GM12892 (cell line): ENCODE measurements at regions not wholly inside any gene's neighbourhood (a gene's known extent, or its start where the extent isn't known, plus 50 kb on each side); places are given as distances from the start of the nearest gene placed in this dataset.
"Not testable (repeated sequence)": the region's sequence is repeated elsewhere in the genome, so short reads cannot be mapped to it uniquely, and the experiment has no call there.

Source experiments
- DNase-seq: peaks from one replicate; pipeline ENCODE4 v3.0.0; 2011; ENCODE audit not compliant: insufficient read length
- FAIRE-seq: peaks from 2 replicates; lab custom pipeline; 2011; peaks lifted over from hg19 to GRCh38; lab: Jason Lieb, UNC
- POLR2A ChIP-seq: IDR thresholded peaks from 2 replicates; pipeline ENCODE4 v1.6.1; 2011; ENCODE audit warnings: low read depth, low read length, control low read depth
- POLR2AphosphoS5 ChIP-seq: IDR thresholded peaks from 2 replicates; pipeline ENCODE4 v1.6.1; 2011; ENCODE audit warnings: low read depth, low read length, control low read depth
- TAF1 ChIP-seq: IDR thresholded peaks from 2 replicates; pipeline ENCODE4 v1.6.1; 2011; ENCODE audit warnings: low read depth, mild to moderate bottlenecking, control low read depth, low read length, borderline replicate concordance

- no peak for TF ChIP-seq TAF1
- no peak for TF ChIP-seq POLR2AphosphoS5
- TF ChIP-seq POLR2A = no peak
- FAIRE-seq = no peak
- DNase-seq = no peak
Measured at GRCh38 chr3:180408654-180409053, 193.3 kb upstream of the TTC14 start.

GRCh38 chr3:180409170-180409569 is 192.8 kb upstream of the TTC14 start:
- TF ChIP-seq TAF1 (no peak), POLR2AphosphoS5 (no peak), POLR2A (no peak)
- no peak for FAIRE-seq
- DNase-seq = no peak

- TF ChIP-seq POLR2AphosphoS5 (no peak), TAF1 (no peak), POLR2A (no peak)
Measured at GRCh38 chr3:180409883-180410282, 192.1 kb upstream of the TTC14 start.

GRCh38 chr3:180414157-180414556 is 187.8 kb upstream of the TTC14 start:
- FAIRE-seq (no peak), DNase-seq (no peak)
- TF ChIP-seq POLR2AphosphoS5 = no peak
- no peak for TF ChIP-seq POLR2A
- no peak for TF ChIP-seq TAF1

More at GRCh38 chr3:180409883-180410282, 192.1 kb upstream of the TTC14 start:
- no peak for DNase-seq
- no peak for FAIRE-seq

GRCh38 chr3:180416111-180416594 is 185.8 kb upstream of the TTC14 start:
- DNase-seq (no peak), FAIRE-seq (no peak)
- TF ChIP-seq POLR2A (no peak), POLR2AphosphoS5 (no peak), TAF1 (no peak)

- no peak for FAIRE-seq
- no peak for DNase-seq
- TF ChIP-seq TAF1 (no peak), POLR2A (no peak), POLR2AphosphoS5 (no peak)
Measured at GRCh38 chr3:180417241-180417640, 184.7 kb upstream of the TTC14 start.

- no peak for FAIRE-seq
Measured at GRCh38 chr3:180420016-180420415, 181.9 kb upstream of the TTC14 start.

GRCh38 chr3:180420804-180421203 is 181.2 kb upstream of the TTC14 start:
- DNase-seq (no peak), FAIRE-seq (no peak)
- no peak for TF ChIP-seq POLR2A
- no peak for TF ChIP-seq TAF1

More at GRCh38 chr3:180420016-180420415, 181.9 kb upstream of the TTC14 start:
- TF ChIP-seq POLR2A (no peak), POLR2AphosphoS5 (no peak), TAF1 (no peak)
- no peak for DNase-seq

- FAIRE-seq (no peak), DNase-seq (no peak)
- TF ChIP-seq POLR2AphosphoS5 (no peak), TAF1 (no peak), POLR2A (no peak)
Measured at GRCh38 chr3:180421221-180421620, 180.7 kb upstream of the TTC14 start.

GRCh38 chr3:180421721-180422120 is 180.2 kb upstream of the TTC14 start:
- FAIRE-seq (no peak), DNase-seq (no peak)
- TF ChIP-seq TAF1 (no peak), POLR2A (no peak), POLR2AphosphoS5 (no peak)

- not testable (repeated sequence) for FAIRE-seq, DNase-seq
Measured at GRCh38 chr3:180424305-180424704, 177.7 kb upstream of the TTC14 start.

GRCh38 chr3:180430896-180431295 is 171.1 kb upstream of the TTC14 start:
- no peak for DNase-seq
- TF ChIP-seq POLR2AphosphoS5 (no peak), TAF1 (no peak), POLR2A (no peak)
- FAIRE-seq = no peak

GRCh38 chr3:180433152-180433551 is 168.8 kb upstream of the TTC14 start:
- FAIRE-seq = no peak
- DNase-seq = no peak
- TF ChIP-seq TAF1 = no peak
- no peak for TF ChIP-seq POLR2A
- TF ChIP-seq POLR2AphosphoS5 = no peak
